GM18870 (cell line): ENCODE measurements at regions not wholly inside any gene's neighbourhood (a gene's known extent, or its start where the extent isn't known, plus 50 kb on each side); places are given as distances from the start of the nearest gene placed in this dataset.

Experiments used
- ATAC-seq: cut with Tn5 transposase; IDR thresholded peaks from one replicate; pipeline ENCODE4 v1.9.1; 2021; ENCODE audit warnings: moderate library complexity; ENCODE audit not compliant: unreplicated experiment

DNA sequence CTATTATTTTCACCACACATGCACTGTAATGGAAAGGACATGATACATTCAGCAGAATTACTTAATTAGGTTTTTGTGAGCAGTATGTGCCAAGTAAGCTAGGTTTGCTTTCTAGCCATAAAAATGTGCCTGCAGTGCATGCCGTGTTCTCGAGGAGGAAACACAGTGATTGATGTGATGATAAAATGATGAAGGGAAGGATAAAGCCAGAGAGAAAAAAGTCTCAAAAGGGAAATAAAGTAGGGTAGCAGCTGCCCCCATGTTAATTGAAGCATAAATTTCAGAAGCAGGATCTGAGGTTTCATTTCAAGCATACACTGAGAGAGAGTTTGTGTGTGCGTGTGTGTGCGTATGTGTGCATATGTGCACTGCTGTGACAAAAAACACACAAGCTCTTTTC, 714.2 kb upstream of the C9orf72 start:
- no peak for ATAC-seq

DNA sequence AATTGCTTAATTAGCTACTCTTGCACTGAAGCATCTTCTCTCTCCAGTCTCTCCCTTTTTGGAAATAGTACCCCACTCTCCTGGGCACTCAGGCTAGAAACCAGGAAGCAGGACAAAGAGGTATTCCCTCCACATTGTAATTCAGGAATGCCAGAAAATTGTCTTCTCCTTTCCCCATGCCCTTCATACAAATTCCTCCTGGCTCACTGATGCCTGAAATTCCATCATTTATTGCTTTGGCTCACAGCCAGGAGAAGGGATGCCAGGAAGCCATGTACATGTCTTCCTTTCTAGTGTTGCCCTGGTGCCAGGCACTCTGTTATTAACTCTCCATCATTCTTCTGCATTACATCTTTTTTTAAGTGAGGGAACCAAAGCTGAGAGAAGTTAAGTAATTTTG, 716.5 kb upstream of the C9orf72 start:
- ATAC-seq, result no peak

DNA sequence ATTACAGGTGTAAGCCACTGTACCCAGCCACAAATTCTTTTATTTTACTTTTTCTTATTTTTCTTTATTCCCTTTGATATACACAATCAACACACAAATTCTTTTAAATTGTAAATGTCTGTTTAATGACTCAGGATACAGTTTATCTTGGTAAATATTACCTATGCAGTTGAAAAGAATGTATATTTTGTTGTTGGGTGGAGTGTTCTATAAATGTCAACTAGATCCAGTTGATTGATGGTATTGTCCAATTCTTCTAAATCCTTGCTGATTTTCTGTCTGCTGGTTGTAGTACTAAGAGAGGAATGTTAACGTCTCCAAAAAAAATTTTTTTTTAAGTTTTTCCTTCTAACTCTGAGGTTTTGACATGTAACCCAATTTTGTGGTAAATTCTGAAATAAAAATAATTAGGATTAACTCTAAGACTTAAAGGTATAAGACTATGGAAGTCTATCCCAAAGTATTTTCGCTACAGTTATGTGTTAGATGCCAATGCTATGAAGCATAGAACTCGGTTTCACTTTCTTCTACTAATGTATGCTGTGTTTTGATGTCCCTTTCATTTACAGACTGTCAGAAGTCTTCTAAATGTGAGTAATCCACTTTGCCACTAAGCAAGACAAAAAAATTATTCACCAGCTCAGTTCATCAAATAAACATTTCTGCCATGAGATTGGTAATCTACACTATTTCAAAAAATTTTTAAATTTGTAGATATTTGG, 720.2 kb upstream of the C9orf72 start:
- no peak for ATAC-seq

DNA sequence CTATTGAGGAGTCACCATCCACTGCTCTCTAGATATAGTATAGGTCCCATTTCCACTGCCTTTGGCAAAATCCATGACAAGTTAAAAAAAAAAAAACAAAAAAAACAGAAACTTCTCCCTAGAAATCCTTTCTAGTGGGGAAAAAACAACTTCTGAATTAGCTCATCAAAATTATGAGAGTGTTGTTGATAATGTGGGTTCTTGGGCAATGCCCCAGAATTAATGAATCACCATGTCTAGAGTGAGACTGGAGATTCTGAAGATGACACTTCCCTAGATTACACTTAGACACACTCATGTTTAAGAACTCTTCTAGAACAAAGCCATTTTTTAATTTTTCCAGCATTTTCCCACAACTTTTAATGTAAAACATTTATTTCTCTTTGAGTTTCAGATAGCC, 728.0 kb upstream of the C9orf72 start:
- ATAC-seq, result no peak

DNA sequence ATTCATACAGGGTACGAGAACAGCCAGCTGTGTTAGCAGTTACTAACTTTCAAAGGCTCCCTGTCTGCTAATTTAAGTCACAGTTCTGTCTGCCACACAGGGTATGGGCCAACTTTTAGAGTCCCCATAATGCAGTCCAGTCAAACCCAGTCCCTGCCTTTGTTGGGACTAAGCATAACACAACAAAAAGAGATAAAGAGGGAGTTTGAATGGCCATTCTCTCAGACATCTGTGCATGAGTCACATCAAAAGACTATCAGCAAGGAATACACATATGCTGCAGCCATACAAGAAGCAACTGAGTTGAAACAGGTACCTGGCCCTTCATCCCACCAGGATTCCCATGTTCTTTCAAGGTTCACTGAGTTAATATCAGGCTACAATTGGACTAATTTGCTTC, 744.5 kb upstream of the C9orf72 start:
- no peak for ATAC-seq

DNA sequence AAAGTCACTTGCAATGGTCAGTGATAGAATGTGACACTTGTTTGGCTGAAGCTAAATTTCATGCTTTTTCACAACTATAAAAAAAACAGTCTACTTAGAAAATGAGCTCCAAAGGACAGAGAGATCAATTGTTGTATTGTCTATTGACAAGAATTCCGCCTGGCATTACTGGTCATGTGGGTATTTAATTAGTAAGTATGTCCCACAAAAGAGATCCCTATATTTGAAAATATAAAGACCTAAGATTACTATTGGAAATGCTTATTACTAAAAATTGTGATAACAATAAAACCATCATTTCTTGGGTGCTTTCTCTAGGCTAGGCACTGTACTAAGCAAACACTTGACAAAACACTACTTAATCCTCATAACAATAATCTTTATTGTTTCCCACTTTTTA, 745.2 kb upstream of the C9orf72 start:
- no peak for ATAC-seq

DNA sequence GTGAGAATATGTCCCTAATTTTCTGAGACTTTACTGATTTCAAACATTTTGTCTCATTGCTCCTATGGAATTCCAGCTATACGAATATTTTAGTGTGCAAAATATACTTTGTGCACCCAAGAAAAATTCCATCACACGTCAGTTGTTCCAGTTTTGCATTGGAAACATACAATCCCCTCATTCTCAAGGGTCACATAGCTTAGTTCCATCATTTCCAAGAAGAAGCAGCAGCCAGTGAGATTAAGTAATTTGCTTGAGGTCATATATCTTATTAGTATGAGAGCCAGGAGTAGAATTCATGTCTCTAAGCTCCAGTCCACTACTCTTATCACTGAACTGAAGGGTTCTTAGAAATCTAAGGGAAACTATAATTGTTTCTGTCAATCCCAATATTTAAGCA, 746.7 kb upstream of the C9orf72 start:
- no peak for ATAC-seq

DNA sequence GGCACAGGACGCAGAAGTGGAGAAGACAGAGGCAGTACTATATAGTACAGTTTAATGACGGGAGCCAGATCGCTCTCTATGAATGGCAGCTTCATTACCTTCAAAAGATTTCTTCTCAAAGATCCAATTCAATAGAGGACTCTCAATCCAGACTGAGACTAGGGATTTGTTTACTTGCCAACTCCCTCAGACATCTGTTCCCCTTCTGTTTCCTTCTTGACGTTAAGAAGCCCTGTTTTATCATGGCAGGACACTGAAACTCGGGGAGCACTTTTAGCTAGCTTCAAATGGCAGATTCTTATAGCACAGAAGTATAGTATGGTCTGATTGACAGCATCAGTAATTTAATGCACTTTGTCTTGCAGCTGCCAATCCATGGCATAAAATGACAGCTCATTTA, 747.3 kb upstream of the C9orf72 start:
- ATAC-seq, result no peak

DNA sequence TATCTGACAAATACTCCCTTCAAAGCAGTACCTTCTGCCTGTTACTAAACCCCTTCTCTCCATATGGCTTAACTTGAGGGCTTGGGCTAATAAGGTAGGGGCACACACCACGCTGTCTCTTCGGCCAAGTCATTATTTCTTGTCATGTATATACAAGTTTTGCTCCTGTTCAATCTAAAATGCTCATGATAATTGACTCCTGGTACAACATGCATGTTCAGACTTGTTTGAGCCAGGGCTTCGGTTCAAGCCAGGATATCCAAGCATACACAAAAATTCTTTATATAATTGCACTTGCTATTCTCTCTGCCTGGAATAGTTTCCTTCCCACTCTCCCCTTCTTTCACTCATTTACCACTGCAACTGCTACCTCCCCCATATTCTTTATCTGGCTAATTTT, 756.0 kb upstream of the C9orf72 start:
- ATAC-seq, result no peak

DNA sequence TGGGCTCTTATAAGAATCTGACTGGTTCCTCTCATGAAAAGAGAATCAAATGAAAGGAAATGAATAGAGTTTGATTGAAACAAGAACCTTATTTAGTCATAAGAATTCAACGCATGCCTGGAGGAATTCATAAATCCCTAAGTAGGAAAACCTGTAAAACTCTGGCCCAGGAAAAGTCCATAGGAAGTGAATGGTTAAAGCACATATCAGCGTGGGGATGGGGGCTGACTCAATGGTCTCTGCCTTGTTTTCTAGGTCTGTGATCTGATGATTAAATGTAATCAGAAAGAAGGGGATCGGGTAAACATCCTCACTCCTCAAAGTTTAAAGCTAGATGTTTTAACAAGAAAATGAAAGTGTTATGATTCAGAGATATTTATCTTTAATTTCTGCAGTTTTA, 759.4 kb upstream of the C9orf72 start:
- ATAC-seq, result no peak

DNA sequence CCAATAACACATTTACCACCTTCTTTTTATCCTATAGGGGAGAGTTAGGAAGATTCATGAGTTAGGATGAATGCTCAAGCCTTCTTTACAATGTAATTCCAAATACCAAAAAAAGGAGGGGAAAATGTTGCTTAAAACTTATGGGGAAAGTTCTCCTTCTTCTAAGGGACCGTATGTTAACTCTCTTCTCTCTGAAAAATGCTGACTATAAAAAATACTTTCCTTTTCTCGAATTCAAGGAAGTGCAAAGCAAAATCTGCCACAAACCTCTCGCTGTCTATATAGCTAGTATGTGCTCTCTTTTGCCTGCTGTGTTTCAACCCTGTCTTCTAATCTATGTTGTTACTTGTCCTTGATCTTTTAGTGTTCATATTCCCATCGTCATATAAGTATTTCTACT, 768.6 kb upstream of the C9orf72 start:
- no peak for ATAC-seq

DNA sequence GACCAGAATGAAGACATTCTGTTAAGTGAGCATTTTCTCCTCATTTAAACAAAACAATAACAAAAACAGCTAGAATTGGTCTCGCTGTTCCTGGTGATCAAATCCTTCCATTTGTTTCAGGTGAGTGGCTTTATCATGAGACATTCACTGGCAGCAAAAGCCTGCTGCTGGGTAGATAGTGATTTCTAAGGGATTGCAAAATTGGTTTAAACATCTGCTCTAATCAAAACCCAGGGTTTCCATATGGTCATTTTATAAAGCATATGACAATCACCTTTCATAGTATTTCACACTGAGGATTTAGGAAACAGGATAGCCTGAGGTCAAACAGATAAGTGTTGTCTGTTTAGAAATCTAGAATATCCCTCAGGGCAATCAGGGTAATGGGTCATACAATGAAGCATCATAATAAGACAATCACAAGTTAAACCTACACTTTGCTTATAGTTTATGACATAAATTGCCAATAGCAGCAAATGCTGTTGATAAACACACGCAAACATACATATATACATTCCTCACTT, 769.6 kb upstream of the C9orf72 start:
- no peak for ATAC-seq

DNA sequence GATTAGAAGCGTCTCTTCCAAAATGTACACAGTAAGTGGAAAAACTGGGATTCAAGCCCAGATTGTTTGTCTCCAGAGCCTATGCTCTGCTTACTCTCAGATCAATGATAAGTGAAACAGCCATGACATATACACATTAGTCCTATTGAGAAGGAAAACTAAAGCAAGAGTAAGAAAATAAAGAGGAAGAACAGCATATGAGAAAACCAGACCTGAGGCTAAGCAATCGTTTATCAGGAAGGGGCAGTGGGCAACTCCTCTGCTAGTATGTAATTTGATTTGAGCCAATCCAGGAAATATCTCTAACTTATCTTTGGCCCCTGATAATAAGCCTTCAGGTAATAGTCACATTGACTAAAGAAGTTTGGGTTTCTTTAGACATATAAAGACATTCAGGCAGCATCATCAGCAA, 789.9 kb upstream of the C9orf72 start:
- ATAC-seq, result no peak

DNA sequence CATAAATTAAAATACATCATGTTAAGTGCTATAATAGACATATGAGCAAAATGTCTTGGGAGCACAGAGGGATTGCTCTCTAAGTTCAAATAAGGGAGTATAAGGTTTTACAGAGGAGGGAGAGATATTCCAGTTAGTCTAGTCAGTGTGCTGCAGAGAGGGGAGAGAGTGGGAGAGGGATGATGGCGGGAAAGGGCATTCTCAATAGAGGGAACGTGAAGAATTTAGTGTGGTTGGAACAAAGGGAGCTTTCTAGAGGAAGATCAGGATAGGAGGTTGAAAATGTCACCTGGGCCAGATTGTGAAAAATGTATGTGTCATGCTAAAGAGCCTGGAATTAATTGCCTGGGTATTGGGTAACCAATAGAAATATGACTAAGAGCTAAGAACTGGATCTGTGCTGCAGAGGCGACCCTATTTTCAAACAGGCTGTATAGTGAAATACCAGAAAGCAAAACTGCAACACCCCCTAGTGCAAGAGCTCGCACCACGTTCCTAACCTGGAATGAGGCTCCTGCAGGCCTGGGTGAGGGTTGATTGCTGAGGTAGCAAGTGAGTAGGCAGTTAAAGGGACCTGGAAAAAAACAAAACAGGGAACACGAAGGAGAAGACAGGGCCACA, 791.8 kb upstream of the C9orf72 start:
- no peak for ATAC-seq

DNA sequence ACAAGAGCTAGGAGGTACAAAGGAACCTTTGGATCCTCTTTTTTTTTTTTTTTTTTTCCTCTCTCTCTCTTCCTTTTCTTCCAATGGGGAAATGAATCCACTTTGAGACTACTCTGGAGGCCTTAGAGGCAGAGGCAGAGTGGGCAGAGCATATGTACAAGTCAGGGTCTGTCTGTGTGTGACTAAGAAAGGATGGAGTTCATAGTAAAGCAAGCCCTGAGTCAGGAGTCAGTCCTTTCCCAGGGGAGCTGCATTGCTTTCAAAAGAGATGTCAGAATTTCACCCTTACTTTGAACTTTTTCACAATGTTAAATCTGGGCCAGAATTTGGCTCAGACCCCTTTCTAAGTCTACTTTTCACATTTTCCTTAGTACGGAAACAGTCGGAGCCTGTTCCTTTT, 792.4 kb upstream of the C9orf72 start:
- no peak for ATAC-seq

DNA sequence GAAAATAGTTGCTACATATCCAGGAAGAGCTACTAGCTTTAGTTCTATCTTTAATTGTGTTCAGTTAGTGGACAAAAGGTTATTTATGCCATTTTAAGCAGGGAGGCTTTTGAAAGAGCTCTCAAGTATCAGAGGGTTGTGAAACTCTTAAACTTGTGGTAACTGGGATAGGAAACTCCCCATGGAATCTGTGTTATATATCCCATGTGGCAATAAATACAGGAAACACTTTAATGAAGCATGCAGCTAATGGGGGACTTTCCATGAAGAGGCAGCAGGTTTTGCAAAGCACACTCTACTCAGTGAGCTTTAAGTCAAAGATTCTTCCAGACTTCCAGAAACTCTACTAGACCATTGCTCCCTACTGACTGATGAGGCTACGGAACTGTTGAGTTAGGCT, 805.0 kb upstream of the C9orf72 start:
- ATAC-seq, result no peak

DNA sequence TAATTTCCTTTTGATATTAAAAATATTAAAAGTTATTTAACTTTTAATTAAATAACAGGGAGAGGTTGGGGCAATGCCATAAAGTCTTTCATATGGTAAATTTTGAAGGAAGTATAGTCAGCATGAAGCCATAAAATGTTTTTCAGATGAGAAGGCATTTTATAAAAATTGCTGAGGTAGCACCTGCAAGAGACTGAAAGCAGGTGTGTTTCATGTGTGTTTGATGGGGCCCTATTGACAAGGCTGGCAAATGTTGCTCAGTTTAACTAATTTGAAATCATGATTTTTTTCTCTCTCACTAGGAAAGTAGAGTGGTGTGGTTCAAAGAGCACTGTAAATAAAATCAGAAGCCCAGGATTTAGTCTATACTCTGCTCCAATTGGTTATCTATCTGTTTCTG, 805.8 kb upstream of the C9orf72 start:
- no peak for ATAC-seq

DNA sequence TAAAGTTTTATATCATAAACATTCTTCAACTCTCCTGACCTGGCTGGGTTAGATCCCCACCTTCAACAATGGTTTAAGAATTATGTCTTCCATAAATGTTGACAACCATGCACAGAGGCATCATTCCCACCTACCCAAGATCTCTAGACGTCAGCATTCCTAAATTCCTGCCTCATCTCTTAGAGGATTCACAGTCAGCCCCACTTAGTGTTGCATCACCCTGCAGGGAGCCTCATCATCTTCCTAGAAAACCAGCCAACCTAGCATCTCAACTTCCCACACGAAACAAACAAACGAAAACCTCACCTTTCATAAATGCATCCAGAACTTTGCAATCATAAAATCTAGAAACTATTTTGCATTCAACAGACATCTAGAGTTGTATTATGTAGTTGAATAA, 816.1 kb upstream of the C9orf72 start:
- no peak for ATAC-seq

DNA sequence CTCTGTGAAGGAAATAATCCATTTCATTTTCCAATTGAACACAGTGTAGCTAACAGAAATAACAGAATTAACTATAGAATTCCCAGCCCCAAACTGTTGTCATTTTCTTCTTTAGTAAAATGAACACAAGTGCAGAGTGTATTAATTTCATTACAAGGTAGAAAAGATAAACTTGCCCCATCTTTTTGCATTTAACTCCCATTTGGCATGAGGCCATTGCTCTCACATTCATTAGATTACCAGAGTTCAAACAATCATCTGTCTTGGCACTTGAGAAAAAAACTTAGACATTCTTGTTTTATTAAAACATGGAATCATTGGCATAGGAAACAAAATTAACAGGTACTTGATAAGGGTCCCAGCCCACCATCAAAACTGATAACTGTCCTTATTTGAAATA, 821.5 kb upstream of the C9orf72 start:
- no peak for ATAC-seq

DNA sequence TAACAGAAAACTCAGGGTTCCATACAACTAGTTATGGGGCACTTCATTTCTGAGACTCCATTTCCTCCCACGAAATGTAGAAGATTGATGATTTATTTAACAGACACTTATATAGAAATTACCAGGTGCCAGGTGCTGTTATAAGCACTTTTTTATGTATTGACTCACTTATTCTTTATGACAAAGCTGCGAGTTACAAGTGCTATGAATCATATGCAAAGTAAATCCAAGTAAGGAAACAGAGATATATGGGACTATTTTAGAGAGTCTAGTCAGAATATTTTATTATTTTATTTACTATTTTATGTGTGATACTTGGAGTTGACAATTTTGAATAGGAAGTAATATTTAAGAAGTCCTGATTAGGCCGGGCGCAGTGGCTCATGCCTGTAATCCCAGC, 822.8 kb upstream of the C9orf72 start:
- no peak for ATAC-seq

DNA sequence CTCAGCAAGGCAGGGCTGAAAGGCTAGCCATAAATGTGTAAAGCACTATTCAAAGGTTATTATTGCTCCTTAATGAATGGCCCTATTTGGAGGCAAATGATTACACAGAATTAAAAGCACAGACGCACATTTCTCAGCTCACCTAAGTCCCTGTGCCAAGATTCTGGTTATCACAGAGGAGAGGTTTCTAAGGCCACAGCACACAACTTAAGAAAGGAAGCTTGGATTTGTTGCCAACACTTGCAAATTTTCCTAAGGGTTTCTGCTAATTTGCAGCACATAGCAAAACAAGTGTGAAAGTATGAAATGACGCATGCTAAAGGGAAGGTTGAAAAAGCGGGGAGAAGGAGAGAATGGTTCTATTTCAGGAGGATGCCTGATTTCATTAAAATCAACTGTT, 834.1 kb upstream of the C9orf72 start:
- no peak for ATAC-seq

DNA sequence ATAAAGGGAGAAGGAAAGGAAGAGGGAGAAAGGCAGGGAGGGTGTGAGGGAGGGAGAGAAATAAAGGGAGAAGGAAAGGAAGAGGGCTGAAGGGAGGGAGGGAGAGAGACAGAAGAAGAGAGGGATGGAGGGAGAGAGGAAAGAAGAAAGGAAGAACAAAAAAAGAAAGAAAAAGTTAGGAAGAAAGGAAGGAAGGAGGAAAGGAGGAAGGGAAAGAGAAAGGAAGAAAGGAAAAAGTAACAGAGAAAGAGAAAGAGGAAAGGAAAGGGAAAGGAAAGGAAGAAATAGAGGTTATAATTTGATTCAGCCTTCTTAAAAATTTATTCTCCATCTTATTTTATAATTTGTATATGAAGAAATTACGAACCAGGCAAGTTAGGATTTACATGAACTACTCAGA, 836.6 kb upstream of the C9orf72 start:
- ATAC-seq, result no peak

DNA sequence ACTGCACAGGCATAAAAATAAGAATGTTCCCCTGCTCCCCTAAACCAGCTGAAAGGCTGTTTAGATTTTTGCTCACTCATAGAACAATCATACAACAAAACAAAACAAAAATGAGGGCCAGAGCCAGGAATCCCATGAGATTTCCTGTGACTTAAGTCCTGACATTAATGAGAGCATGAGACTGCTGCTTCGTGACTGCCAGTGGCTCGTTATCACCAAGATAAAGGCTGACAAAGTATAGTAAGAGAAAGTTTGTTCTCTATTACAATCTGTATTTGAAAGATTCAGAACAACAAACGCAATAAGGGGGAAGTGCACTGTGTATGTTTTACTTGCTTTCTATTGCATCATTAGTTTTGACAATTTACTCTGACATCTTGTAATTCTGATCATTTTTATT, 837.1 kb upstream of the C9orf72 start:
- ATAC-seq, result no peak
